GM21447 (cell line): ENCODE measurements at regions not wholly inside any gene's neighbourhood (a gene's known extent, or its start where the extent isn't known, plus 50 kb on each side); places are given as distances from the start of the nearest gene placed in this dataset.

Experiments used
- ATAC-seq: cut with Tn5 transposase; IDR thresholded peaks from one replicate; pipeline ENCODE4 v1.9.1; 2021; ENCODE audit not compliant: unreplicated experiment

GRCh38 chr12:58356794-58357193, 415.4 kb downstream of the ATP23 start:
- ATAC-seq, result no peak

- ATAC-seq, result no peak
Measured at GRCh38 chr12:58357511-58357910, 416.1 kb downstream of the ATP23 start.

- no peak for ATAC-seq
Measured at GRCh38 chr12:58358369-58358768, 417.0 kb downstream of the ATP23 start.

GRCh38 chr12:58359084-58359483, 417.7 kb downstream of the ATP23 start:
- ATAC-seq, result no peak

DNA sequence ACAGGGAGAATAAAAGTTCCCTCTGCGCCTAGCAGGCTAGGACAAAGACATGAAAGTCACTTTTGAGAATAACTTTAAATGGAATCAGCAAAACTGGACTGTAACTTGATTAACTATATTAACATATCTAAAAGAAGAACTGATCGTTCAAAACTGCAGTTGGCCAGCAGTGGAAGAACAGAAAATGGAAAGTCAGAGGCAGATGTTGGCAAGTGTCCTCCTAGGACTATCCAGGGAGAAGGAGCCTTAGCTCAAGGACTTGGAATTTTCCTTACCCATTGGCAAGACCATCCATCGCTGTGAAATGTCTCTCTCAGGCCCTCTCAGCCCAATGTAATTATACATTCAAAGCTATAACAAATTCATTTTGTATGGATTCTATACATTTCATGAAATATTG, 419.7 kb downstream of the ATP23 start:
- ATAC-seq, result no peak

DNA sequence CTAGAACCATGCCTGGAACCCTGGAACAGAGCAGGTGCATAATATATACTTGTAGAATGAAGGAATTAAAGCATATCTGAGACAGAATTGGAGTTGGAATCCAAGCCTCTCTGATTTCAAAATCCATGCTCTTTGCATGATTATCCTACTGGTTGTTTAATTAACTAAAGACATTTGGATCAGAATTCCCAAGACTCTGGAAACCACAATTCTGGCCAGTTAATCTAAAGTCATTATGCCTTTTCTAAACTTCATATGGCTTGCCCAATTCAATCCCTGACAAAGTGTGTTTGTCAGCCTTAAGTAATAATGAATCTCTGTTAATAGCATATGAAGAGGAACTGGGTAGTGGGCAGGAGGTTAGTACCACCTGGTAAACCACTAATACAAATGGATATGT, 422.6 kb downstream of the ATP23 start:
- no peak for ATAC-seq

DNA sequence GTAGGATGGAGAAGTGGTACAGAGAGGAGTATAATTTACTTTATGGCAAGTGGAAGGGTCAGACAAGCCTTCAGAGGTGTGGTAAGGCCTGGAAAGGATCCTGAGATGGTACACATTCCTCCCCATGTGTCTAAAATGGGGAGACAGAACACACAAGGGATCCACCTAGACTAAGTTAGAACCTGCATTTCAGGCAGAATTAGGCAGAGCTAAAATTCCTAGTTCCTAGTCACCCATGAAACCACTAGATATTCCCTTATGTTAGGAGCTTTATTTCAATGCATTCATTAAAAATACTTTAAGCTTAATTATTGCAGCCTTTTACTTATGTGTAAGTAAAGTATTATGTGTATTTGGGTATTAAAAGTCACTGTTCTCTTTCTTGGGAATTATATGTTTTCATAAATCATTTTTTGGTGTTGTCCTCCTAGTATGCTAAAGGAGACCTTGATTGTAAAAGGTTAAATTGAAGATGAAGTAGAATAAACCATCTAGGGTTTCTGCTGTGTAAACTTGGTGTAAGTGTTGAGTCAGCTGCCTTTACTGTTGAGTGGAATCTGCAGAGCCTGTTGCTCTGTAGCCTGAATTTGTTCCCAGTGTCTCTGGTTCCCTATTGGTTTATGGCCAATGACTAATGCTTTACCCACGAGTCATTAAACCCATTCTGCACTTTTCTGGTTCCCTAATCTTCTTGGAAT, 423.2 kb downstream of the ATP23 start:
- no peak for ATAC-seq

GRCh38 chr12:58365087-58365390, 423.7 kb downstream of the ATP23 start:
- no peak for ATAC-seq

GRCh38 chr12:58367041-58367440, 425.7 kb downstream of the ATP23 start:
- no peak for ATAC-seq

- no peak for ATAC-seq
Measured at GRCh38 chr12:58368001-58368400, 426.6 kb downstream of the ATP23 start.

DNA sequence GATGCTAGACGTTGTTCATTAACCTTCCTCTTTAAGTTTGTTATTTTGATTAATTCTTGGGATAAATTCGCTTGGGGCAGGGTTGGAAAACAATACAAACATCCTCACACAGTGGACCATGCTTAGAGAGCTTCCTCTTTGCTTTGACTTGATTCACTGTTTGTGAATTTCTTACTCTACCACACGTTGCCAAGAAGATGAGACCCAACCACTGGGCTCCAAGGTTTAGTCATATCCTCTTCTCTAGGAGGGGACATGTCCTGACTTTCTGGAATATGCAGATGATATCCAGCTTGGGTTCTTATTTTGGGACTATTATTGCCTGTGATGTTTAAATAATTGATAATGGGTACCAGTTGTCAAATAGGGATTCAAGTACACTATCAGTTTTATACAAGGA, 428.2 kb downstream of the ATP23 start:
- ATAC-seq, result no peak

GRCh38 chr12:58372298-58372697, 430.9 kb downstream of the ATP23 start:
- ATAC-seq, result peak; percentile 84

DNA sequence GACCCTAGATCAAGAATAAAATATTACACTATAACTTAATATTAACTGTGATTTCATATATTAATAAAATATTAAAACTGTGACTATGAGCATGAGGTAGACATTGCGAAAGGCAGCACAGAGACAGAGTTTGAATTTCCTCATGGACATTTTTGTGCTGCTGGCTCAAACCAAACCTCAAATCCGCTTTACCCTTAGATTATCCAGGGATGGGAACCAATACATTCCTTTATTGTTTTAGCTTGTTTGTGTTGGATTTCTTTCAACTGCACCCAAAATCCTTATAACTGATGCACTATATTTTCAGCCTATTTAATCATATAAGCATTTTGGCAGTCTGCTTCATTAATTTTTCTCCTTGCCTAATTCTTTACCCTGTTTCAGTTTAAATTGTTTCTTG, 436.7 kb downstream of the ATP23 start:
- no peak for ATAC-seq

DNA sequence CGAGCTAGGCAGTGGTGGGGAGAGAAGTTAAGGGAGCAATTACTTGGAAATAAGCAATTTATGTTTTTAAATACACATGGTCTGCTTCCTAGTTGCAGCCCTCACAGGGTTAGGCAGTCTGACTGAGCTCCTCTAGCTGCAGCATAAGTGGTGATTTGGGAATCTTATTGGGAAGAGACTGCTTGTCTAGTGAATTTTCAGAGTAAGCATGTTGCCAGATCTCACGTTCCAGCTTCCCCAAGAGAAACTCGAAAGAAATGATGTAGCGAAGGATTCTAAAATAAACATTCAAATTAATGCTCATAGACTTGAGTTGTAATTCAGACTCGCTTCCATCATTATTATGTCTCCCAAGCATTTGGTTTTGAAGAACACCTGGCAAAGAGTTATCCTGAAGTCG, 440.2 kb downstream of the ATP23 start:
- no peak for ATAC-seq

- no peak for ATAC-seq
Measured at GRCh38 chr12:58384196-58384595, 442.8 kb downstream of the ATP23 start.

DNA sequence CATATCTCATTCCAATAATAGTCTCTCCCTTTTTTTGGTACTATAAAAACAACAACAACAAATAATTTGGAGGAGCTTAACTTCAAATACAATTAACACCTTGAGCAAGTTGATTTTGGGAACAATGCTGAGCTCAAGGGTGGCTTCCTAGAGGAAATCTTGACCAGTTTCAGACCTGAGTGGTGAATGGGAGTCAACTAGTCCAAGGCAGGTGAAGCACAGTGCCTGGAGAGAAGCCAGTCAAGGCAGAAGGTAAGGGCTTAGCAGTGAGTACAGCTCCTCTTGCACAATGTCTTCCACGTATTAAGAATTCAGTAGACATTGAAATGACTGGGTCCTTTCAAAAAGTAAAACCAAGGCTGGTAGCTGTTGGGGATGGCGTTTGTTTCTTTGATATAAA, 444.8 kb downstream of the ATP23 start:
- no peak for ATAC-seq

DNA sequence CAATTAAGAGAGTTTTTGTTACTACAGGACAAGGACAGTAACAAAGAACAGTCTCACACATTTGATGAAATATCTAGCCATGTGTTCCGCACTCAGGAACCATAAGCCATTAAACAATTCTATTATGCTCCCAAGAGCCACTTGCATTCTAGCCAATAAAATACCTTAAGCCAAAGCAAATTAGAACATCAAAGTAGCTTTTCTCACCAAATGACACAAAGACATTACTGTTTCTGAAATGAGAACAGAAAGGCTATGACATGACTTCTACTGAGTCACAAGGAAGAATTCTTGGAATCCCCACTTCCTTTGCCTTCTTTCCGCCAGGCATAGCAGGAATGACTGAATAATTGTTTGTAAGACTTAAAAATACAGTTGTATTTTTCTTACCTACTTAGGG, 445.8 kb downstream of the ATP23 start:
- ATAC-seq, result no peak

DNA sequence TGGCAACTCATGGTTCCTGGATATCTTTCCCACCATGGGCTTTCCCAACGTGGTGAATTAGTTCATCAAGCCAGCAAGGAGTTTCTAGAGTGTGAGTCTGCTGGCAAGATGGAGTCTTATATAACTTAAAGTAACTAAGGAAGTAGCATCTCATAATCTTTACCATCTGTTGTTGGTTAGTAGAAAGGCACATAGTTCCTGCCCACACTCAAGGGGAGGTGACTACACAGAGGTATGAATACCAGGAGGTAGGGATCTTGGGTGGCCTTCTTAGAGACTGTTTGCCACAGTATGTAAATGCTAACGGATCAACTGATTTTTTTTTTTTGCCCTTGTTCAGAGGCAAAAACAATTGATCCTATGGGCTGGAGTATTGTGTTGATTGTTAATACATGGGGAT, 446.9 kb downstream of the ATP23 start:
- no peak for ATAC-seq

GRCh38 chr12:58393152-58393551, 451.8 kb downstream of the ATP23 start:
- no peak for ATAC-seq

GRCh38 chr12:58395056-58395455, 453.7 kb downstream of the ATP23 start:
- no peak for ATAC-seq

- ATAC-seq, result no peak
Measured at GRCh38 chr12:58395470-58395869, 454.1 kb downstream of the ATP23 start.

DNA sequence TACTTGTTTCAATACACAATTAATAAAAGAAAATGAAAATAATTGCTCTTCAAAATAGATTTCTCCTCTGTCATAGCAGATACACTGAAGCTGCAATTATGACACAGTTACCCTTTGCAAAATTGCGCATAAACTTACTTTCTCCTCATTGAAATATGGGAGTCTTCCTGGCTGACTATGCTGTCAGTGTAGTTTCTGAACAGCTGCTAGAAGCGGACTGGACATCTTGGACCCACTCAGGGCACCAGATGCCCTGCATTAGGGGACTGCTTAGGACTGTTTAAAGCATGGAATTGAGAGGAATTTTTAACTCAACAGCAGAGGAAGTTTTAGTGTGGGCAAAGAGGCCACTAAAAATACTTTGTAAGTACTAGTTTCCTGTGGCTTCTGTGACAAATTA, 454.9 kb downstream of the ATP23 start:
- no peak for ATAC-seq

DNA sequence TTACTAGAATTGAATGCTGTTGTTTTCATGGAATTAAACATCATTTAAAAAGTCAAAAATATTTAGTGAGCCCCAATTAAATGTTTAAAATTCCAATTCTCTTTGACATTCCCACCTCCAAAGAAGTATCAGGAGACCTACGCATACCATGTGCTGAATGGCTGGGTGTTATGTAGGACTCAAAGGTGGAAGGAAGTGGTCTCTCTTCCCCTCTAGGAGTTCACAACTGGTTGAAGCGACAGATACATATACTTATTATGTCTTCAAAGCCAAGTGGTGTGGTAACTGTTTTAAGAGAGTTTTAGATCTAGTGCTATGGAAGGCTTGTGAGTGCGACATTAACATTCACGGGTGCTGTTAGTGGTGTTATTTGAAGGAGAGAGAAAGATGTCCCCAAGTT, 464.0 kb downstream of the ATP23 start:
- no peak for ATAC-seq

DNA sequence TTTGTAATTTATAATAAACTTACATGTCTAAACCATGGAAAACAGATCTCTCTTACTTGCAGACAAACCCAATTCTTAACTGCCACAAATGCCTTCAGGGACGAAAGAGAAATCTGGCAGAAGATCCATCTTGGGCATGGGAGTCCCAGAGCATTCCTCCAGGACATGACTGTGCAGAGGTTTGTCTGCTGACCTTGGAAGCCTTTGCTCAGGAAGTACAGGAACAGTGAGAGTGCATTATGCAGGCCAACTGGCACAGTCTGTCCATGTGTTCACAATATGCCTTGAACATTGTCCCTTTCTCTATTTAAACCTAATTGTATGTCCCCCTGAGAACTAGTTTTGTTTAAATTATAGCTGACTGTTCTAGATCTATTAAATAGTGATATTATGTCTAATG, 467.1 kb downstream of the ATP23 start:
- no peak for ATAC-seq
